H1 (cell line): ENCODE measurements at regions not wholly inside any gene's neighbourhood (a gene's known extent, or its start where the extent isn't known, plus 50 kb on each side); places are given as distances from the start of the nearest gene placed in this dataset.

Source experiments
- CTCF ChIA-PET: fragments of 300-600 bp; sonication (Branson Sonifier 250); formaldehyde crosslinking; loops from one replicate; lab custom pipeline; 2021; ENCODE audit not compliant: partially characterized antibody; lab: Charles Lee
- POLR2A ChIA-PET: fragments of 300-600 bp; sonication (Branson Sonifier 250); formaldehyde crosslinking; loops from one replicate; lab custom pipeline; 2021; ENCODE audit warnings: inconsistent platforms; ENCODE audit not compliant: partially characterized antibody; lab: Charles Lee
- DNase-seq, 2 experiments: peaks; one replicate each; pipeline versions ENCODE4 v3.0.0 to v3.0.0-alpha.2; 2010 to 2022; ENCODE audit warnings: low spot score in 2 of 2, low read depth in 1 of 2, mixed read lengths in 1 of 2
- FAIRE-seq: peaks from 2 replicates; lab custom pipeline; 2011; peaks lifted over from hg19 to GRCh38; lab: Jason Lieb, UNC
- H2AFZ ChIP-seq: 2 replicates; pipeline ENCODE4 v1.8.1; 2012; ENCODE audit warnings: low read length, inconsistent platforms
- H2AK5ac ChIP-seq: 2 replicates; pipeline ENCODE4 v1.6.1; 2013; ENCODE audit warnings: low read depth, low read length
- H2BK120ac ChIP-seq: replicated peaks from 2 replicates; pipeline ENCODE3; 2013; ENCODE audit warnings: low read depth, low read length, inconsistent platforms
- H2BK12ac ChIP-seq: 2 replicates; pipeline ENCODE4 v1.6.1; 2013; ENCODE audit warnings: low read depth, low read length
- H2BK15ac ChIP-seq: 2 replicates; pipeline ENCODE4 v1.6.1; 2013; ENCODE audit warnings: low read length
- H2BK20ac ChIP-seq: 2 replicates; pipeline ENCODE4 v1.6.1; 2013; ENCODE audit warnings: low read length
- H2BK5ac ChIP-seq: 2 replicates; pipeline ENCODE4 v1.6.1; 2013; ENCODE audit warnings: low read depth, low read length
- H3K14ac ChIP-seq: 2 replicates; pipeline ENCODE4 v1.6.1; 2013; ENCODE audit warnings: inconsistent platforms; ENCODE audit not compliant: insufficient read length
- H3K18ac ChIP-seq: 2 replicates; pipeline ENCODE4 v1.6.1; 2013; ENCODE audit warnings: low read length; ENCODE audit errors: extremely low read depth
- H3K23ac ChIP-seq: 2 replicates; pipeline ENCODE4 v1.6.1; 2013; ENCODE audit warnings: inconsistent platforms; ENCODE audit not compliant: insufficient read length
- H3K23me2 ChIP-seq: 2 replicates; pipeline ENCODE4 v1.6.1; 2013; ENCODE audit warnings: low read depth, low read length
- H3K27ac ChIP-seq: 2 replicates; pipeline ENCODE4 v1.6.1; 2011; ENCODE audit warnings: low read depth, low read length, inconsistent platforms
- H3K27me3 ChIP-seq, 4 experiments: replicated peaks in 1 of 4; 1 replicate in 1 of 4; 2 replicates in 3 of 4; pipeline versions ENCODE4 v1.6.1 to v1.8.1; 2011 to 2013; ENCODE audit warnings: low read length in 3 of 4, mild to moderate bottlenecking in 3 of 4, inconsistent platforms in 2 of 4, mixed read lengths in 2 of 4, moderate library complexity in 1 of 4; ENCODE audit not compliant: control insufficient read depth in 3 of 4, insufficient read depth in 3 of 4; ENCODE audit errors: extremely low read depth in 1 of 4
- H3K36me3 ChIP-seq, 4 experiments: 2 replicates each; pipeline versions ENCODE4 v1.6.1 to v1.8.1; 2011 to 2013; ENCODE audit warnings: mild to moderate bottlenecking in 4 of 4, low read length in 3 of 4, moderate library complexity in 2 of 4, control low read depth in 1 of 4, inconsistent platforms in 1 of 4; ENCODE audit not compliant: insufficient read depth in 4 of 4, control insufficient read depth in 2 of 4
- H3K4ac ChIP-seq: replicated peaks from 2 replicates; pipeline ENCODE3; 2013; ENCODE audit warnings: low read length, low read depth, mixed read lengths, inconsistent platforms; ENCODE audit not compliant: insufficient read length
- H3K4me1 ChIP-seq, 4 experiments: replicated peaks in 1 of 4; 1 replicate in 1 of 4; 2 replicates in 3 of 4; pipeline versions ENCODE4 v1.6.1 to v1.8.1; 2011 to 2013; ENCODE audit warnings: low read length in 3 of 4, inconsistent platforms in 2 of 4, mixed read lengths in 1 of 4; ENCODE audit not compliant: insufficient read depth in 4 of 4, control insufficient read depth in 3 of 4
- H3K4me2 ChIP-seq, 2 experiments: 2 replicates each; pipeline versions ENCODE4 v1.6.1 to v1.8.1; 2011 to 2013; ENCODE audit warnings: low read depth in 2 of 2, low read length in 2 of 2, control low read depth in 1 of 2, inconsistent platforms in 1 of 2, mild to moderate bottlenecking in 1 of 2; ENCODE audit not compliant: insufficient read depth in 1 of 2
- H3K4me3 ChIP-seq, 4 experiments: fragments of 200-600, 300-600 bp in 1 of 4; sonication (generic), shearing (Covaris generic), sonication (Bioruptor Twin) in 1 of 4; 2 replicates each; pipeline versions ENCODE4 v1.5.1 to v1.8.1; 2011 to 2016; ENCODE audit warnings: low read length in 4 of 4, low read depth in 3 of 4, control low read depth in 2 of 4, inconsistent platforms in 2 of 4, mild to moderate bottlenecking in 2 of 4, mixed read lengths in 1 of 4, moderate library complexity in 1 of 4; ENCODE audit not compliant: insufficient read depth in 2 of 4; ENCODE audit errors: extremely low read depth in 1 of 4
- H3K56ac ChIP-seq: replicated peaks from 2 replicates; pipeline ENCODE3; 2013; ENCODE audit warnings: low read depth, mild to moderate bottlenecking, mixed read lengths, low read length, inconsistent platforms; ENCODE audit not compliant: insufficient read length
- H3K79me1 ChIP-seq: 2 replicates; pipeline ENCODE4 v1.6.1; 2013; ENCODE audit warnings: low read depth, low read length, control low read depth
- H3K79me2 ChIP-seq, 2 experiments: 2 replicates each; pipeline versions ENCODE4 v1.6.1 to v1.8.1; 2012 to 2013; ENCODE audit warnings: low read length in 2 of 2, mild to moderate bottlenecking in 2 of 2, inconsistent platforms in 1 of 2; ENCODE audit not compliant: insufficient read depth in 2 of 2, control insufficient read depth in 1 of 2
- H3K9ac ChIP-seq, 4 experiments: replicated peaks in 1 of 4; 1 replicate in 1 of 4; 2 replicates in 3 of 4; pipeline versions ENCODE4 v1.6.1 to v1.8.1; 2011 to 2013; ENCODE audit warnings: low read depth in 3 of 4, low read length in 3 of 4, control low read depth in 2 of 4, mild to moderate bottlenecking in 2 of 4, moderate library complexity in 2 of 4, inconsistent platforms in 1 of 4; ENCODE audit errors: extremely low read depth in 1 of 4
- H3K9me3 ChIP-seq, 2 experiments: 2 replicates each; pipeline versions ENCODE4 v1.6.1 to v1.8.1; 2012 to 2013; ENCODE audit warnings: mild to moderate bottlenecking in 2 of 2, moderate library complexity in 2 of 2, control low read depth in 1 of 2, inconsistent platforms in 1 of 2, low read depth in 1 of 2, low read length in 1 of 2, mixed read lengths in 1 of 2; ENCODE audit not compliant: insufficient read depth in 2 of 2
- H4K20me1 ChIP-seq, 2 experiments: replicated peaks in 1 of 2; 2 replicates each; pipeline versions ENCODE3 to v1.8.1; 2011 to 2013; ENCODE audit warnings: inconsistent platforms in 2 of 2, low read length in 2 of 2, mild to moderate bottlenecking in 1 of 2; ENCODE audit not compliant: insufficient read depth in 2 of 2, control insufficient read depth in 1 of 2
- H4K5ac ChIP-seq: 2 replicates; pipeline ENCODE4 v1.6.1; 2013; ENCODE audit warnings: low read length, low read depth, mixed read lengths, inconsistent platforms; ENCODE audit not compliant: insufficient read length
- H4K8ac ChIP-seq: 2 replicates; pipeline ENCODE4 v1.8.0; 2013; ENCODE audit warnings: mild to moderate bottlenecking, moderate library complexity, low read length, inconsistent platforms; ENCODE audit not compliant: insufficient read depth; ENCODE audit errors: extremely low read depth
- H4K91ac ChIP-seq: replicated peaks from 2 replicates; pipeline ENCODE3; 2013; ENCODE audit warnings: low read length, mixed read lengths, inconsistent platforms; ENCODE audit not compliant: insufficient read length
- CEBPB ChIP-seq: IDR thresholded peaks from 2 replicates; pipeline ENCODE4 v1.6.1; 2012; ENCODE audit warnings: low read depth, low read length
- CHD1 ChIP-seq: IDR thresholded peaks from 2 replicates; pipeline ENCODE4 v1.6.1; 2012; ENCODE audit warnings: low read depth, low read length, improper control_type of control experiment
- CREB1 ChIP-seq: IDR thresholded peaks from 2 replicates; pipeline ENCODE4 v1.6.1; 2012; ENCODE audit warnings: inconsistent platforms
- GABPA ChIP-seq: IDR thresholded peaks from 2 replicates; pipeline ENCODE4 v1.6.1; 2011; ENCODE audit warnings: mild to moderate bottlenecking, low read length, moderate library complexity, borderline replicate concordance; ENCODE audit not compliant: insufficient read depth
- HDAC2 ChIP-seq, 2 experiments: fragments of 300-600 bp in 1 of 2; sonication (generic) in 1 of 2; IDR thresholded peaks; 2 replicates each; pipeline ENCODE4 v1.6.1; 2011 to 2012; ENCODE audit warnings: low read depth in 2 of 2, low read length in 2 of 2, mild to moderate bottlenecking in 2 of 2, moderate library complexity in 2 of 2, borderline replicate concordance in 1 of 2, inconsistent platforms in 1 of 2
- HDAC6 ChIP-seq: IDR thresholded peaks from one replicate; pipeline ENCODE4 v1.7.1; 2012; ENCODE audit warnings: low read depth, mild to moderate bottlenecking, inconsistent platforms, low read length, moderate library complexity
- KDM5A ChIP-seq: fragments of 200-600 bp; IDR thresholded peaks from 2 replicates; pipeline ENCODE4 v1.7.1; 2012; ENCODE audit warnings: mild to moderate bottlenecking, low read length, inconsistent platforms, mixed read lengths
- NRF1 ChIP-seq: IDR thresholded peaks from 2 replicates; pipeline ENCODE4 v1.6.1; 2011; ENCODE audit warnings: mild to moderate bottlenecking, low read depth, low read length, improper control_type of control experiment
- RAD21 ChIP-seq, 2 experiments: IDR thresholded peaks in 1 of 2; conservative IDR thresholded peaks in 1 of 2; 2 replicates each; pipeline ENCODE4 v1.6.1; 2011; ENCODE audit warnings: low read depth in 2 of 2, low read length in 2 of 2, improper control_type of control experiment in 1 of 2, inconsistent platforms in 1 of 2, mild to moderate bottlenecking in 1 of 2, moderate library complexity in 1 of 2
- RNF2 ChIP-seq: fragments of 200-900, 300-1000 bp; sonication (generic); IDR thresholded peaks from 2 replicates; pipeline ENCODE4 v1.7.1; 2016; ENCODE audit warnings: borderline replicate concordance, low read depth, mild to moderate bottlenecking, antibody characterized with exemption, low read length; ENCODE audit not compliant: poor library complexity, severe bottlenecking; ENCODE audit errors: missing control alignments
- SIX5 ChIP-seq: IDR thresholded peaks from 2 replicates; pipeline ENCODE4 v1.6.1; 2011; ENCODE audit warnings: mild to moderate bottlenecking, low read depth, low read length
- SUZ12 ChIP-seq: fragments of 200-600 bp; sonication (generic); IDR thresholded peaks from 2 replicates; pipeline ENCODE4 v1.6.1; 2012; ENCODE audit warnings: mild to moderate bottlenecking, inconsistent platforms, low read length, moderate library complexity, mixed read lengths
- WGBS, 2 experiments: shearing (Covaris generic) in 1 of 2; methylation state at CpG; one replicate each; pipeline versions ENCODE4 v1.1.6 to v1.1.7; 2013 to 2015; ENCODE audit warnings: low lambda C conversion rate in 2 of 2, mixed read lengths in 2 of 2, inconsistent platforms in 1 of 2, low coverage in 1 of 2, missing lambda C conversion rate in 1 of 2; ENCODE audit not compliant: insufficient replicate concordance in 2 of 2, insufficient coverage in 1 of 2, insufficient read length in 1 of 2; ENCODE audit errors: extremely low coverage in 1 of 2, missing lambda C conversion rate in 1 of 2; 5-methylcytosine and 5-hydroxymethylcytosine counted together

- no peak overlapping the region for H3K4ac ChIP-seq
- H2BK15ac ChIP-seq: no peak overlapping the region
- H3K79me2 ChIP-seq: no peaks in the 10 kb centered on the region
- H3K4me1 ChIP-seq: no peaks in the 10 kb centered on the region
- H2BK120ac ChIP-seq: no peak overlapping the region
- no peak overlapping the region for H3K56ac ChIP-seq
- no peak overlapping the region for H4K91ac ChIP-seq
- ChIA-PET POLR2A (interaction anchor here (0.7 kb wide), 1 partner anchor 38 kb away, joined by 4 read pairs; no protein-coding TSS in a partner anchor), CTCF (interaction anchor here (1.2 kb wide), 1 partner anchor 14 kb away, joined by 3 read pairs; no protein-coding TSS in a partner anchor)
- H3K4me2 ChIP-seq: no peak overlapping the region
- no peak overlapping the region for H2BK20ac ChIP-seq
- no peak overlapping the region for H3K9ac ChIP-seq
- no peaks in the 10 kb centered on the region for H4K20me1 ChIP-seq
- H3K27ac ChIP-seq: no peak overlapping the region
- H3K36me3 ChIP-seq: no peaks in the 10 kb centered on the region
- FAIRE-seq (no peak), DNase-seq (no peak)
- no peak overlapping the region for H3K4me3 ChIP-seq
- 83% methylated on average over 4 of the region's 4 CpGs; no CpG with 5 or more reads in 1 of the 2 experiments for WGBS, 2 experiments
- H3K23ac ChIP-seq: no peak overlapping the region
- H3K9me3 ChIP-seq: no peaks in the 10 kb centered on the region
- H2BK5ac ChIP-seq: no peak overlapping the region
- no peak overlapping the region for H4K5ac ChIP-seq
- TF ChIP-seq GABPA: no peak
- TF ChIP-seq NRF1: no peak
- TF ChIP-seq CHD1: no peak
- TF ChIP-seq CEBPB: no peak
- no peak for TF ChIP-seq KDM5A
- no peak for TF ChIP-seq CREB1
- TF ChIP-seq HDAC2 (IDR thresholded peaks at IDR 0.05; ENCODE audit: borderline replicate concordance in 1 of 2, low read depth in 2 of 2, low read length in 2 of 2): no peak
- no peak for TF ChIP-seq SIX5
- TF ChIP-seq RAD21 (IDR thresholded peaks at IDR 0.05 in 1 of 2, conservative IDR thresholded peaks at IDR 0.05 in 1 of 2; ENCODE audit: low read depth in 2 of 2, low read length in 2 of 2): no peak
- TF ChIP-seq SUZ12: no peak
- TF ChIP-seq RNF2: no peak
- TF ChIP-seq HDAC6: no peak
- H3K79me1 ChIP-seq: no peaks in the 10 kb centered on the region
- H3K23me2 ChIP-seq: no peaks in the 10 kb centered on the region
- no peaks in the 10 kb centered on the region for H3K27me3 ChIP-seq
- H2BK12ac ChIP-seq: no peak overlapping the region
- no peak overlapping the region for H2AFZ ChIP-seq
- H3K18ac ChIP-seq: no peak overlapping the region
- no peak overlapping the region for H4K8ac ChIP-seq
- no peak overlapping the region for H3K14ac ChIP-seq
- H2AK5ac ChIP-seq: no peak overlapping the region
These were observed 173.9 kb downstream of the NR2F2 start for GRCh38 chr15:96504371-96504770.
